Osteoblast (primary cell): ENCODE measurements at regions not wholly inside any gene's neighbourhood (a gene's known extent, or its start where the extent isn't known, plus 50 kb on each side); places are given as distances from the start of the nearest gene placed in this dataset.
A peak's percentile ranks its signal among the peaks of the same experiment; 100 is the strongest.

Experiments used
- DNase-seq: peaks from one replicate; pipeline ENCODE4 v3.0.0; 2011; ENCODE audit warnings: low spot score, mixed read lengths; ENCODE audit not compliant: insufficient read length; ENCODE audit errors: missing footprints
- H2AFZ ChIP-seq: 2 replicates; pipeline ENCODE4 v1.6.0; 2011; ENCODE audit warnings: mild to moderate bottlenecking, low read length
- H3K27ac ChIP-seq: 2 replicates; pipeline ENCODE4 v1.5.1; 2011; ENCODE audit warnings: mild to moderate bottlenecking, low read depth, low read length, moderate library complexity
- H3K27me3 ChIP-seq: 2 replicates; pipeline ENCODE4 v1.6.0; 2012; ENCODE audit warnings: mild to moderate bottlenecking, control low read depth, inconsistent platforms, low read length, moderate library complexity; ENCODE audit not compliant: insufficient read depth
- H3K36me3 ChIP-seq: 2 replicates; pipeline ENCODE4 v1.5.1; 2011; ENCODE audit warnings: mild to moderate bottlenecking, low read length, control low read depth, moderate library complexity; ENCODE audit not compliant: insufficient read depth
- H3K4me1 ChIP-seq: 2 replicates; pipeline ENCODE4 v1.5.1; 2011; ENCODE audit warnings: mild to moderate bottlenecking, low read length, control low read depth, moderate library complexity; ENCODE audit not compliant: insufficient read depth
- H3K4me2 ChIP-seq: 2 replicates; pipeline ENCODE4 v1.6.0; 2011; ENCODE audit warnings: mild to moderate bottlenecking, low read length; ENCODE audit not compliant: insufficient read depth
- H3K4me3 ChIP-seq: fragments of 200-600 bp; sonication (generic); 3 replicates; pipeline ENCODE4 v1.5.1; 2012; ENCODE audit warnings: mild to moderate bottlenecking, low read length, inconsistent platforms; ENCODE audit not compliant: insufficient read depth
- H3K79me2 ChIP-seq: 2 replicates; pipeline ENCODE4 v1.6.0; 2012; ENCODE audit warnings: mild to moderate bottlenecking, low read length, control low read depth, inconsistent platforms; ENCODE audit not compliant: insufficient read depth
- H3K9me3 ChIP-seq: 2 replicates; pipeline ENCODE4 v1.5.1; 2011; ENCODE audit warnings: low read depth, low read length, control low read depth
- H4K20me1 ChIP-seq: 2 replicates; pipeline ENCODE4 v1.6.0; 2012; ENCODE audit warnings: mild to moderate bottlenecking, low read length, control low read depth; ENCODE audit not compliant: insufficient read depth
- TF ChIP-seq, protein P1 (sequence below): IDR thresholded peaks from 2 replicates; pipeline ENCODE4 v1.5.1; 2011; ENCODE audit warnings: mild to moderate bottlenecking, low read depth, low read length, moderate library complexity; ENCODE audit errors: extremely low read depth

DNA sequence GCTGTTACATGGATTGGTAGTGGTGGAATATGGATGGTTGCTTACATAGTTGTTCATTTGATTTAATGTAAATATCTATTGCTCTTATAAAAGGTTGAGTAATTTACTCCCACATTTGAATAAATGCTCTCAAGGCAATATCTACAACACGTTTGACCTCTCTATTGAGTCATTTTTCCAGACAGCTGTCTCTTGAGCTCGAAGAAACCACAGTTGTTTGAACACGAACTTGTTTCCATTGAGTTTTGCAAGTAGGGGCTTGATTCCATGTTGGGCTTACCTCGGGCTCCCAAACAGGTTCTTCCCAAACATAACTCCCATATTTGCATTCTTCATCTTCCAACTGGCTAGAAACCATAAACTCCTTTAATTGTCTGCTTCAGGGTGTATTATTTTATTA lies 115.0 kb upstream of the HMHB1 start:
- TF ChIP-seq, protein P1, sequence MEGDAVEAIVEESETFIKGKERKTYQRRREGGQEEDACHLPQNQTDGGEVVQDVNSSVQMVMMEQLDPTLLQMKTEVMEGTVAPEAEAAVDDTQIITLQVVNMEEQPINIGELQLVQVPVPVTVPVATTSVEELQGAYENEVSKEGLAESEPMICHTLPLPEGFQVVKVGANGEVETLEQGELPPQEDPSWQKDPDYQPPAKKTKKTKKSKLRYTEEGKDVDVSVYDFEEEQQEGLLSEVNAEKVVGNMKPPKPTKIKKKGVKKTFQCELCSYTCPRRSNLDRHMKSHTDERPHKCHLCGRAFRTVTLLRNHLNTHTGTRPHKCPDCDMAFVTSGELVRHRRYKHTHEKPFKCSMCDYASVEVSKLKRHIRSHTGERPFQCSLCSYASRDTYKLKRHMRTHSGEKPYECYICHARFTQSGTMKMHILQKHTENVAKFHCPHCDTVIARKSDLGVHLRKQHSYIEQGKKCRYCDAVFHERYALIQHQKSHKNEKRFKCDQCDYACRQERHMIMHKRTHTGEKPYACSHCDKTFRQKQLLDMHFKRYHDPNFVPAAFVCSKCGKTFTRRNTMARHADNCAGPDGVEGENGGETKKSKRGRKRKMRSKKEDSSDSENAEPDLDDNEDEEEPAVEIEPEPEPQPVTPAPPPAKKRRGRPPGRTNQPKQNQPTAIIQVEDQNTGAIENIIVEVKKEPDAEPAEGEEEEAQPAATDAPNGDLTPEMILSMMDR = no peak
- Histone ChIP-seq H3K27me3 (no peaks in the 10 kb centered on the region), H3K36me3 (no peaks in the 10 kb centered on the region), H2AFZ (no peak overlapping the region), H3K9me3 (no peaks in the 10 kb centered on the region), H3K4me1 (peaks cover 16% of the 10 kb centered on the region), H3K4me3 (no peak overlapping the region), H3K27ac (no peak overlapping the region), H3K79me2 (no peaks in the 10 kb centered on the region), H4K20me1 (no peaks in the 10 kb centered on the region), H3K4me2 (no peak overlapping the region)
- no peak for DNase-seq

DNA sequence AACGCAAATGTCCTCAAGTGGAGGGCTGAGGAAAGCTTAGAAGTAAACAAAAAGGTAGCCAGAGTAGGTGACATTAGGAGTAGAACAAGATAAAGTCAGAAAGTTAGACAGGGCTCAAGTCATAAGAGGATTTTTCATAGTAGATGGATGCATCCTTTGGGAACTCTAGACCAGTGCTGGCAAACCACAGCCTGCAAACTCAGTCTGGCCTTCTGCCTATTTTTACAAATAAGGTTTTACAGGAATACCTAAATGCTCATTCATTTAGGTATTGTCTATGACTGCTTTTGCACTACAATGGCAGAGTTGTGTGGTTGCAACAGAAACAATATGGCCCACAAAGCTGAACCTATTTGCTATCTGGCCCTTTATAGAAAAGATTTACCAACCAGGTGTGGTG lies 116.0 kb upstream of the HMHB1 start:
- H3K27me3 ChIP-seq = no peaks in the 10 kb centered on the region
- TF ChIP-seq, protein P1 = no peak
- no peaks in the 10 kb centered on the region for H3K36me3 ChIP-seq
- no peaks in the 10 kb centered on the region for H4K20me1 ChIP-seq
- no peaks in the 10 kb centered on the region for H3K9me3 ChIP-seq
- H3K79me2 ChIP-seq = no peaks in the 10 kb centered on the region
- peaks cover 16% of the 10 kb centered on the region for H3K4me1 ChIP-seq
- no peak overlapping the region for H3K4me3 ChIP-seq
- peak overlapping the region; percentile 40 for H3K4me2 ChIP-seq
- no peak overlapping the region for H2AFZ ChIP-seq
- DNase-seq = no peak
- peak overlapping the region; percentile 44 for H3K27ac ChIP-seq

DNA sequence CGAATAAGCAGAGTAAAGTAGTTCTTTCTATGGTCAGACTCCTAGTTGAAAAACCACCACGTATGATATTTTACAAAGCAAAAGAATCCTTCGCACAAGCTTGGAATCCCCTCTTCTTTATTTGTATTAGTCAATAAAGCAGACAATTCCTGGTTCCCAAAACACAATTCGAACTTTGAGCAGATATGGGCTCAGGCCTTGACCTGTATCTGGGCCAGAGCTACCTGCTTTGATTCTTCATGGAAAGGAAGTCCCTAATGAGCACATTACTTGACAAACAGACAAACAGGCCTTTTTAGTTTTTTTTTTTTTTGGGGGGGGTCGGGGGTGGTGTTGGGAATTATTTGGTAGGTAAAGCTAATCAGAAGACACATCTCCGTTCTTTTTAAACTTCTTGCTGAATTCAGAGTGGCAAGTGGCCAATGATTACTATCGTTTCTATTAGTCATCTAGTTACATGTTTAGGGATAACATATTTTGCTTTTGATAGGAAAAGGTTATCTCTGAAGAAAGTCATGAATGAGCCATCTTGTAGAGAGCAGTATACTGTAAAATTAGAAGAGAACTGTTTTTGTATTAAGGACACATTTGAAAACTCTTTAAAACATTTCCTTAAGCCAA lies 116.6 kb upstream of the HMHB1 start:
- H2AFZ ChIP-seq = no peak overlapping the region
- no peaks in the 10 kb centered on the region for H3K36me3 ChIP-seq
- H3K27ac ChIP-seq = peak overlapping the region; percentile 44
- peaks cover 16% of the 10 kb centered on the region for H3K4me1 ChIP-seq
- H3K4me3 ChIP-seq = no peak overlapping the region
- peak overlapping the region; percentile 40 for H3K4me2 ChIP-seq
- H3K9me3 ChIP-seq = no peaks in the 10 kb centered on the region
- no peaks in the 10 kb centered on the region for H4K20me1 ChIP-seq
- TF ChIP-seq, protein P1 = no peak
- H3K79me2 ChIP-seq = no peaks in the 10 kb centered on the region
- no peak for DNase-seq
- no peaks in the 10 kb centered on the region for H3K27me3 ChIP-seq

DNA sequence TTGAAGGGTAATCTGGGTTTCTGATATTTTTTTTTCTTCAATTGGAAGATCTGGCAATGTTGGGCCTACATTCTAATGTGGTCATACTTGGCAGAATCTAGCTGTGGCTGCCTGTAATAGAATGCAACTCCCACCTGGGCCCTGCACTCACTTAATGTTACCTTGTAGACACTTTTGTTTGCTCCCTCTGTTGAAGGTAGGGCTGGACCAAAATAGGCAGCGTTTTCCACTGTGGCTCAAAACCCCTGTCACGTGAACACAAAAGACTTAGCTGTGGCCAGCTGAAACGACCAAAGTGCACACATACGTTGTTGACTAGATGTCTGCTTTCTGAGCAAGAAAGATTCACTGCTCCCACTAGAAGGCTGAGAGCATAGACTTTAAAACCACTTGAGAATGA lies 117.6 kb upstream of the HMHB1 start:
- no peak overlapping the region for H3K4me2 ChIP-seq
- no peak overlapping the region for H2AFZ ChIP-seq
- H3K4me1 ChIP-seq = peaks cover 16% of the 10 kb centered on the region
- no peaks in the 10 kb centered on the region for H3K9me3 ChIP-seq
- H3K79me2 ChIP-seq = no peaks in the 10 kb centered on the region
- no peaks in the 10 kb centered on the region for H3K27me3 ChIP-seq
- no peak overlapping the region for H3K4me3 ChIP-seq
- no peaks in the 10 kb centered on the region for H4K20me1 ChIP-seq
- no peak for DNase-seq
- H3K36me3 ChIP-seq = no peaks in the 10 kb centered on the region
- H3K27ac ChIP-seq = no peak overlapping the region
- TF ChIP-seq, protein P1 = no peak
